Endothelial cell of umbilical vein (primary cell): ENCODE measurements at regions not wholly inside any gene's neighbourhood (a gene's known extent, or its start where the extent isn't known, plus 50 kb on each side); places are given as distances from the start of the nearest gene placed in this dataset.

Experiments
- BruUV-seq: library from RNA; stranded (reverse); fragments of 400-500 nt; replicated peaks from 2 replicates; lab custom pipeline; 2021; lab: Mats Ljungman, UMichigan
- CTCF ChIA-PET: fragments of 300-600, 350-600 bp; sonication (Branson Sonifier 250); formaldehyde crosslinking; loops from one replicate; lab custom pipeline; 2021; ENCODE audit warnings: antibody characterized with exemption, inconsistent platforms; lab: Charles Lee
- POLR2A ChIA-PET: fragments of 300-600, 350-600 bp; sonication (Branson Sonifier 250); formaldehyde crosslinking; loops from one replicate; lab custom pipeline; 2021; ENCODE audit warnings: antibody characterized with exemption, inconsistent platforms; lab: Charles Lee
- DNase-seq: peaks from one replicate; pipeline ENCODE4 v3.0.0-alpha.2; 2011; ENCODE audit warnings: low read depth, low spot score
- FAIRE-seq: peaks from 2 replicates; lab custom pipeline; 2011; peaks lifted over from hg19 to GRCh38; lab: Jason Lieb, UNC
- H2AFZ ChIP-seq: 2 replicates; pipeline ENCODE4 v1.6.0; 2012; ENCODE audit warnings: low read depth, low read length, control low read depth, inconsistent platforms
- H3K27ac ChIP-seq: 2 replicates; pipeline ENCODE4 v1.5.1; 2011; ENCODE audit warnings: low read depth, mild to moderate bottlenecking, control low read depth, low read length, moderate library complexity; ENCODE audit not compliant: insufficient read depth
- H3K27me3 ChIP-seq, 2 experiments: 2 replicates each; pipeline versions ENCODE4 v1.6.0 to v1.6.1; 2011; ENCODE audit warnings: low read length in 2 of 2, mixed read lengths in 1 of 2; ENCODE audit not compliant: control insufficient read depth in 2 of 2, insufficient read depth in 2 of 2
- H3K36me3 ChIP-seq, 2 experiments: 2 replicates in 1 of 2; 3 replicates in 1 of 2; pipeline ENCODE4 v1.5.1; 2011; ENCODE audit warnings: low read length in 2 of 2, mild to moderate bottlenecking in 1 of 2, moderate library complexity in 1 of 2; ENCODE audit not compliant: control insufficient read depth in 2 of 2, insufficient read depth in 2 of 2; ENCODE audit errors: extremely low read depth in 1 of 2
- H3K4me1 ChIP-seq: 3 replicates; pipeline ENCODE4 v1.5.1; 2011; ENCODE audit warnings: mild to moderate bottlenecking, low read length; ENCODE audit not compliant: control insufficient read depth, insufficient read depth; ENCODE audit errors: extremely low read depth
- H3K4me2 ChIP-seq: 2 replicates; pipeline ENCODE4 v1.6.1; 2011; ENCODE audit warnings: low read length, control low read depth, mixed read lengths; ENCODE audit not compliant: insufficient read depth
- H3K4me3 ChIP-seq, 3 experiments: fragments of 200-600 bp in 1 of 3; sonication (generic), shearing (Covaris generic) in 1 of 3; replicated peaks in 1 of 3; 2 replicates each; pipeline ENCODE4 v1.5.1; 2011 to 2016; ENCODE audit warnings: control low read depth in 3 of 3, low read length in 3 of 3, mild to moderate bottlenecking in 2 of 3, inconsistent platforms in 1 of 3, low read depth in 1 of 3, moderate library complexity in 1 of 3; ENCODE audit not compliant: insufficient read depth in 1 of 3
- H3K79me2 ChIP-seq: 2 replicates; pipeline ENCODE4 v1.6.0; 2012; ENCODE audit warnings: low read length, inconsistent platforms; ENCODE audit not compliant: control insufficient read depth, insufficient read depth
- H3K9ac ChIP-seq: replicated peaks from 2 replicates; pipeline ENCODE3; 2011; ENCODE audit warnings: low read length, control low read depth; ENCODE audit not compliant: insufficient read depth; ENCODE audit errors: extremely low read depth
- H3K9me1 ChIP-seq: replicated peaks from 3 replicates; pipeline ENCODE4 v1.6.0; 2011; ENCODE audit warnings: mild to moderate bottlenecking, low read length; ENCODE audit not compliant: control insufficient read depth, insufficient read depth; ENCODE audit errors: extremely low read depth
- H3K9me3 ChIP-seq: replicated peaks from 2 replicates; pipeline ENCODE4 v1.5.1; 2012; ENCODE audit warnings: low read length, inconsistent platforms; ENCODE audit not compliant: control insufficient read depth, insufficient read depth
- H4K20me1 ChIP-seq: replicated peaks from 2 replicates; pipeline ENCODE3; 2011; ENCODE audit warnings: mild to moderate bottlenecking, low read length; ENCODE audit not compliant: control insufficient read depth, insufficient read depth; ENCODE audit errors: extremely low read depth
- EZH2 ChIP-seq: IDR thresholded peaks from 2 replicates; pipeline ENCODE4 v1.6.1; 2012; ENCODE audit warnings: borderline replicate concordance, low read depth, mild to moderate bottlenecking, moderate library complexity, low read length, inconsistent platforms; ENCODE audit not compliant: severe bottlenecking
- FOS ChIP-seq: IDR thresholded peaks from 2 replicates; pipeline ENCODE4 v1.6.1; 2011; ENCODE audit warnings: mild to moderate bottlenecking, low read length, moderate library complexity, borderline replicate concordance; ENCODE audit not compliant: insufficient read depth
- GATA2 ChIP-seq: IDR thresholded peaks from 2 replicates; pipeline ENCODE4 v1.7.0; 2011; ENCODE audit warnings: low read depth, mild to moderate bottlenecking, moderate library complexity, mixed read lengths, low read length; ENCODE audit not compliant: insufficient read length, insufficient read depth
- JUN ChIP-seq: IDR thresholded peaks from 2 replicates; pipeline ENCODE4 v1.6.1; 2011; ENCODE audit warnings: borderline replicate concordance, low read depth; ENCODE audit not compliant: insufficient read length, insufficient read depth
- MYC ChIP-seq: IDR thresholded peaks from one replicate; pipeline ENCODE4 v1.6.1; 2011; ENCODE audit warnings: mild to moderate bottlenecking, low read depth, low read length
- POLR2A ChIP-seq: IDR thresholded peaks from 2 replicates; pipeline ENCODE4 v1.6.1; 2012; ENCODE audit warnings: low read depth, mild to moderate bottlenecking, control low read depth, low read length
- POLR2AphosphoS5 ChIP-seq: IDR thresholded peaks from 2 replicates; pipeline ENCODE4 v1.6.1; 2012; ENCODE audit warnings: low read depth, mild to moderate bottlenecking, control low read depth, low read length, moderate library complexity; ENCODE audit not compliant: insufficient read depth
- dilution Hi-C: fragments of 300-500 bp; cut with MboI; formaldehyde crosslinking; loops from one replicate; pipeline ENCODE4 v1.15.0; 2019; ENCODE audit warnings: low sequenced_read_pairs; ENCODE audit not compliant: extremely low pct_ligation_motif_present
- intact Hi-C: fragments of 100-400 bp; cut with micrococcal nuclease; formaldehyde crosslinking; loops from one replicate; pipeline ENCODE4 v1.10.0; 2022
- TF ChIP-seq, protein P1 (sequence below), 2 donors: IDR thresholded peaks; 1 replicate in 1 of 2; 2 replicates in 1 of 2; pipeline ENCODE4 v1.5.1; 2011; ENCODE audit warnings: low read length in 2 of 2, mild to moderate bottlenecking in 2 of 2, moderate library complexity in 2 of 2, control low read depth in 1 of 2, inconsistent platforms in 1 of 2, low read depth in 1 of 2; ENCODE audit not compliant: insufficient read depth in 1 of 2; ENCODE audit errors: extremely low read depth in 1 of 2
- TF ChIP-seq, protein P2 (sequence below): IDR thresholded peaks from 2 replicates; pipeline ENCODE4 v1.6.1; 2011; ENCODE audit not compliant: insufficient read depth, insufficient read length

DNA sequence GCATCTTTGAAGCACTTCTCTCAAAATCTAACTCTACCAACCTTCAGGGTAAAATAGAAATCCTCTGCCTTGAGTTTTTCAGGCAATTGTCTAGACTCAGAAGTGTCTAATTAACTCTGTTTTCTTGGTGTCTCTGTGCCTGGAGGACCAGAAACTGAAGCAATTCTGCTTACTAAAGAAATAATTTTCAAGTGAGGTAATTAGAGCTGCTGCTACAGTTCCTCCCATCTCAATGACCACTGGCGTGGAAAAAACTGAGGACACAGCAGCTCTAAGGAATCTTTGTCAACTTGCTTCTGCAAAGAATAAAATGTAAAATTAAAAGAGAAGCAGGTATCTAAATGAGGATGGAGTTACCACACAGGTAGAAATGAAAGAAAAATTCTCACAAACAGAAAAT lies 785.0 kb downstream of the PRELID2 start:
- BruUV-seq: no TSS peak
- Histone ChIP-seq H3K4me2 (no peak overlapping the region), H3K4me1 (no peaks in the 10 kb centered on the region), H3K9me3 (no peaks in the 10 kb centered on the region), H3K9me1 (no peaks in the 10 kb centered on the region), H3K27me3 (no peaks in the 10 kb centered on the region), H3K79me2 (no peaks in the 10 kb centered on the region), H2AFZ (no peak overlapping the region), H3K9ac (no peak overlapping the region), H3K27ac (no peak overlapping the region), H4K20me1 (no peaks in the 10 kb centered on the region), H3K36me3 (no peaks in the 10 kb centered on the region), H3K4me3 (no peak overlapping the region)
- CTCF ChIA-PET: no interaction called here
- FAIRE-seq (no peak), DNase-seq (no peak)
- dilution Hi-C loops: no loop called here
- intact Hi-C loops: no loop called here
- TF ChIP-seq, protein P1, sequence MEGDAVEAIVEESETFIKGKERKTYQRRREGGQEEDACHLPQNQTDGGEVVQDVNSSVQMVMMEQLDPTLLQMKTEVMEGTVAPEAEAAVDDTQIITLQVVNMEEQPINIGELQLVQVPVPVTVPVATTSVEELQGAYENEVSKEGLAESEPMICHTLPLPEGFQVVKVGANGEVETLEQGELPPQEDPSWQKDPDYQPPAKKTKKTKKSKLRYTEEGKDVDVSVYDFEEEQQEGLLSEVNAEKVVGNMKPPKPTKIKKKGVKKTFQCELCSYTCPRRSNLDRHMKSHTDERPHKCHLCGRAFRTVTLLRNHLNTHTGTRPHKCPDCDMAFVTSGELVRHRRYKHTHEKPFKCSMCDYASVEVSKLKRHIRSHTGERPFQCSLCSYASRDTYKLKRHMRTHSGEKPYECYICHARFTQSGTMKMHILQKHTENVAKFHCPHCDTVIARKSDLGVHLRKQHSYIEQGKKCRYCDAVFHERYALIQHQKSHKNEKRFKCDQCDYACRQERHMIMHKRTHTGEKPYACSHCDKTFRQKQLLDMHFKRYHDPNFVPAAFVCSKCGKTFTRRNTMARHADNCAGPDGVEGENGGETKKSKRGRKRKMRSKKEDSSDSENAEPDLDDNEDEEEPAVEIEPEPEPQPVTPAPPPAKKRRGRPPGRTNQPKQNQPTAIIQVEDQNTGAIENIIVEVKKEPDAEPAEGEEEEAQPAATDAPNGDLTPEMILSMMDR (IDR thresholded peaks at IDR 0.05; ENCODE audit: extremely low read depth in 1 of 2, insufficient read depth in 1 of 2, low read depth in 1 of 2, low read length in 2 of 2): no peak
- TF ChIP-seq POLR2A (no peak), MYC (no peak), JUN (no peak), FOS (no peak), EZH2 (no peak), POLR2AphosphoS5 (no peak), GATA2 (no peak)
- TF ChIP-seq, protein P2, sequence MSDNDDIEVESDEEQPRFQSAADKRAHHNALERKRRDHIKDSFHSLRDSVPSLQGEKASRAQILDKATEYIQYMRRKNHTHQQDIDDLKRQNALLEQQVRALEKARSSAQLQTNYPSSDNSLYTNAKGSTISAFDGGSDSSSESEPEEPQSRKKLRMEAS: no peak
- POLR2A ChIA-PET: no interaction called here
